Neural cell (in vitro differentiated cells): ENCODE measurements at regions not wholly inside any gene's neighbourhood (a gene's known extent, or its start where the extent isn't known, plus 50 kb on each side); places are given as distances from the start of the nearest gene placed in this dataset.

Experiments
- CTCF ChIP-seq: fragments of 450-650 bp; IDR thresholded peaks from 2 replicates; pipeline ENCODE4 v1.5.1; 2014; ENCODE audit warnings: antibody characterized with exemption, mild to moderate bottlenecking, moderate library complexity; ENCODE audit not compliant: poor library complexity, severe bottlenecking
- EP300 ChIP-seq: fragments of 450-650 bp; conservative IDR thresholded peaks from 2 replicates; pipeline ENCODE4 v1.6.1; 2014; ENCODE audit warnings: antibody characterized with exemption, mild to moderate bottlenecking, moderate library complexity; ENCODE audit not compliant: poor library complexity, severe bottlenecking
- EZH2 ChIP-seq: fragments of 200-600, 300-800 bp; shearing (Covaris generic), sonication (generic); IDR thresholded peaks from 2 replicates; pipeline ENCODE4 v1.6.1; 2014; ENCODE audit warnings: antibody characterized with exemption, low read length, borderline replicate concordance, mild to moderate bottlenecking; ENCODE audit not compliant: insufficient read depth, poor library complexity, severe bottlenecking
- MXI1 ChIP-seq: fragments of 450-650 bp; conservative IDR thresholded peaks from 2 replicates; pipeline ENCODE4 v1.6.1; 2014; ENCODE audit warnings: antibody characterized with exemption, mild to moderate bottlenecking; ENCODE audit not compliant: poor library complexity, severe bottlenecking
- POLR2AphosphoS5 ChIP-seq: IDR thresholded peaks from 2 replicates; pipeline ENCODE4 v1.6.1; 2012
- RAD21 ChIP-seq: fragments of 450-650 bp; conservative IDR thresholded peaks from 2 replicates; pipeline ENCODE4 v1.6.1; 2014; ENCODE audit warnings: antibody characterized with exemption, mild to moderate bottlenecking, moderate library complexity
- REST ChIP-seq: IDR thresholded peaks from 2 replicates; pipeline ENCODE4 v1.6.1; 2012; ENCODE audit warnings: borderline replicate concordance
- SMC3 ChIP-seq: fragments of 450-650 bp; conservative IDR thresholded peaks from 2 replicates; pipeline ENCODE4 v1.6.1; 2014; ENCODE audit warnings: antibody characterized with exemption, mild to moderate bottlenecking, moderate library complexity; ENCODE audit not compliant: poor library complexity
- TAF1 ChIP-seq: IDR thresholded peaks from 2 replicates; pipeline ENCODE4 v1.6.1; 2012; ENCODE audit warnings: low read depth

GRCh38 chr5:107313921-107314320, 356.8 kb downstream of the EFNA5 start:
- TF ChIP-seq CTCF (no peak), REST (no peak), TAF1 (no peak), MXI1 (no peak), SMC3 (no peak), POLR2AphosphoS5 (no peak), EP300 (no peak), RAD21 (no peak), EZH2 (no peak)
